Adrenal gland (tissue), 9 donors: ENCODE measurements at regions not wholly inside any gene's neighbourhood (a gene's known extent, or its start where the extent isn't known, plus 50 kb on each side); places are given as distances from the start of the nearest gene placed in this dataset.

Experiments
- DNase-seq, 7 donors: peaks; one replicate each; pipeline ENCODE4 v3.0.0-alpha.2; 2019 to 2020
- H3K27ac ChIP-seq, 5 donors: fragments of 200-600 bp; sonication (generic) in 4 of 5; 1 replicate in 3 of 5; 2 replicates in 2 of 5; pipeline versions ENCODE4 v1.5.1 to v1.8.0; 2016 to 2020; ENCODE audit warnings: mild to moderate bottlenecking in 1 of 5
- H3K27me3 ChIP-seq: fragments of 200-600 bp; 2 replicates; pipeline ENCODE4 v1.8.0; 2021
- H3K36me3 ChIP-seq, 2 donors: fragments of 200-600 bp; replicated peaks in 1 of 2; 1 replicate in 1 of 2; 2 replicates in 1 of 2; pipeline versions ENCODE4 v1.5.1 to v1.8.0; 2018 to 2022
- H3K4me1 ChIP-seq, 2 donors: fragments of 200-600 bp; replicated peaks in 1 of 2; 1 replicate in 1 of 2; 2 replicates in 1 of 2; pipeline versions ENCODE4 v1.5.1 to v1.8.0; 2018 to 2021
- H3K4me3 ChIP-seq, 4 donors: fragments of 200-600 bp; sonication (generic) in 3 of 4; one replicate each; pipeline ENCODE4 v1.5.1; 2016 to 2018
- H3K9me3 ChIP-seq, 3 donors: fragments of 200-600 bp; sonication (generic) in 1 of 3; replicated peaks in 1 of 3; 1 replicate in 2 of 3; 2 replicates in 1 of 3; pipeline versions ENCODE4 v1.5.1 to v1.8.0; 2016 to 2021
- POLR2A ChIP-seq, 2 donors: fragments of 450-650 bp; IDR thresholded peaks; one replicate each; pipeline ENCODE4 v1.6.1; 2017; ENCODE audit warnings: antibody characterized with exemption in 2 of 2, mild to moderate bottlenecking in 2 of 2, moderate library complexity in 1 of 2
- WGBS, 4 donors: extraction: QIAGEN DNeasy Blood & Tissue Kit in 2 of 4; methylation state at CpG; one replicate each; pipeline versions ENCODE4 v1.1.5 to v1.1.7; 2013 to 2017; 5-methylcytosine and 5-hydroxymethylcytosine counted together
- intact Hi-C, 2 donors: fragments of 100-400 bp; cut with DNase I; formaldehyde crosslinking; loops; one replicate each; pipeline versions ENCODE4 v1.14.1 to v1.15.0; 2022 to 2023
- TF ChIP-seq, protein P1 (sequence below), 6 experiments: fragments of 450-650 bp in 4 of 6; fragments of 200-600 bp in 2 of 6; sonication (generic) in 1 of 6; IDR thresholded peaks; 1 replicate in 5 of 6; 2 replicates in 1 of 6; pipeline versions ENCODE4 v1.5.1 to v1.8.0; 2016 to 2021; ENCODE audit warnings: antibody characterized with exemption in 6 of 6, mild to moderate bottlenecking in 2 of 6, moderate library complexity in 1 of 6
- donor health status: healthy with polysubstance abuse.
- donor health status: Bipolar disorder and iron deficiency.
- donor health status: DM: yes; HTN: yes; CAD: no.
- donor health status: DM: no; HTN: no; CAD: no.
- donor health status: DM: no; HTN: no; CAD: no.

DNA sequence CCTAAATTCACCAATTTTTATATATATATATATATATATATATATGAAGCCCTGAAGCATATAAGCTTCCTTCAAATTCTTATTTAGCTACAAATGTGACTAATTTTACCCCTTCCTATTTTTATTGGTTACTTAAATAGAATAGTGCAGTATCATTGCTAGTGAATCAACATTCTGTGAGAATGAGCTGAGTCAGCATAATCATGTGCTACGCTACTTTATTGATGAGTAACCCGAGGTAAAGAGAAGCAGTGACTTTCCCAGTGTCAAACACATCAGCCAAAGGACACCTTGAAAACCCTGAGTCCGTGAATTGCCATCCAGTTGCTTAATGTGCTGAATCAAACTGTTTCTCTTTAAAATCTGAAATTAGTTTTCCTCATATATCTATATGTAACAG is 546.2 kb downstream of the DMRTA1 start:
- intact Hi-C loops: no loop called here
- Histone ChIP-seq H3K27ac (no peak overlapping the region), H3K4me3 (no peak overlapping the region), H3K4me1 (no peaks in the 10 kb centered on the region), H3K36me3 (no peaks in the 10 kb centered on the region), H3K27me3 (no peaks in the 10 kb centered on the region), H3K9me3 (no peaks in the 10 kb centered on the region)
- TF ChIP-seq, protein P1, sequence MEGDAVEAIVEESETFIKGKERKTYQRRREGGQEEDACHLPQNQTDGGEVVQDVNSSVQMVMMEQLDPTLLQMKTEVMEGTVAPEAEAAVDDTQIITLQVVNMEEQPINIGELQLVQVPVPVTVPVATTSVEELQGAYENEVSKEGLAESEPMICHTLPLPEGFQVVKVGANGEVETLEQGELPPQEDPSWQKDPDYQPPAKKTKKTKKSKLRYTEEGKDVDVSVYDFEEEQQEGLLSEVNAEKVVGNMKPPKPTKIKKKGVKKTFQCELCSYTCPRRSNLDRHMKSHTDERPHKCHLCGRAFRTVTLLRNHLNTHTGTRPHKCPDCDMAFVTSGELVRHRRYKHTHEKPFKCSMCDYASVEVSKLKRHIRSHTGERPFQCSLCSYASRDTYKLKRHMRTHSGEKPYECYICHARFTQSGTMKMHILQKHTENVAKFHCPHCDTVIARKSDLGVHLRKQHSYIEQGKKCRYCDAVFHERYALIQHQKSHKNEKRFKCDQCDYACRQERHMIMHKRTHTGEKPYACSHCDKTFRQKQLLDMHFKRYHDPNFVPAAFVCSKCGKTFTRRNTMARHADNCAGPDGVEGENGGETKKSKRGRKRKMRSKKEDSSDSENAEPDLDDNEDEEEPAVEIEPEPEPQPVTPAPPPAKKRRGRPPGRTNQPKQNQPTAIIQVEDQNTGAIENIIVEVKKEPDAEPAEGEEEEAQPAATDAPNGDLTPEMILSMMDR (IDR thresholded peaks at IDR 0.05): no peak
- TF ChIP-seq POLR2A (IDR thresholded peaks at IDR 0.05): no peak
- DNase-seq: no peak
- 52 to 69% (median 61%) methylated on average over 3 of the region's 3 CpGs for WGBS, 4 donors

DNA sequence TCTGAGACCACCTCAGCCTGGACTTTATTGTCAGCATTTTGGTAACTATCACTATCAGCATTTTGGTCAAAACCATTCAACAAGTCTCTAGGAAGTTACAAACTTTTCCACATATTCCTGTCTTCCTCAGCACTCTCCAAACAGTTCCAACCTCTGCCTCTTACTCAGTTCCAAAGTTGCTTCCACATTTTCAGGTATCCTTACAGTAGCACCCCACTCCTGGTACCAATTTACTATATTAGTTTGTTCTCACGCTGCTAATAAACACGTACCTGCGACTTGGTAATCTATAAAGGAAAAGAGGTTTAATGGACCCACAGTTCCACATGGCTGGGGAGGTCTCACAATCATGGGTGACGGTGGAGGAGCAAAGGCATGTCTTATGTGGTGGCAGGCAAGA is 551.3 kb downstream of the DMRTA1 start:
- 75 to 88% (median 83%) methylated on average over 4 of the region's 4 CpGs for WGBS, 4 donors
- Histone ChIP-seq H3K4me3 (no peak overlapping the region), H3K27ac (no peak overlapping the region), H3K4me1 (no peaks in the 10 kb centered on the region), H3K36me3 (no peaks in the 10 kb centered on the region), H3K27me3 (no peaks in the 10 kb centered on the region), H3K9me3 (no peaks in the 10 kb centered on the region)
- intact Hi-C loops: no loop called here
- no peak for DNase-seq
- TF ChIP-seq, protein P1 (IDR thresholded peaks at IDR 0.05): no peak
- TF ChIP-seq POLR2A (IDR thresholded peaks at IDR 0.05): no peak

DNA sequence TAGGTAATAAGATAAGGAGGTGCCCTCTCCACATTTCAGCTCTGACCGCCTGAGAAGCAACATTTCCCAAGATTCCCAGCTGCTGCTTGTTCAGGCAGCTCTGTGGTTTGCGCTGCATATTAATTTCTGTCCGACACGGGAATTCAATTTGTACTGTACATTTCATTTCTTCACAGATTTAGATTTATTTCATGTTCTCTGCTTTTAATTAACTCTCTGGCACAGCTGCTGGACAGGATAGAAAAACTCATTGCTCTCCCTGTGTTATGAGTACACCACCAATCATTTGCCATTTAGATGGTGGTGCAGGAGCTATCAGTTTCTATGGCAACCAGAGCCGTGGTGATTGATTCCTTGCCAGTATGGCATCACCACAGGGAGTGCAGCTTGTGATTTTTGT is 558.5 kb downstream of the DMRTA1 start:
- intact Hi-C loops: no loop called here
- no peaks in the 10 kb centered on the region for H3K36me3 ChIP-seq
- no peaks in the 10 kb centered on the region for H3K4me1 ChIP-seq
- no peaks in the 10 kb centered on the region for H3K9me3 ChIP-seq
- H3K27me3 ChIP-seq: no peaks in the 10 kb centered on the region
- no peak for DNase-seq
- TF ChIP-seq, protein P1 (IDR thresholded peaks at IDR 0.05): no peak
- no peak for TF ChIP-seq POLR2A (IDR thresholded peaks at IDR 0.05)
- no peak overlapping the region for H3K27ac ChIP-seq
- WGBS, 4 donors: 38 to 69% (median 56%) methylated on average over 5 of the region's 5 CpGs
- H3K4me3 ChIP-seq: no peak overlapping the region

DNA sequence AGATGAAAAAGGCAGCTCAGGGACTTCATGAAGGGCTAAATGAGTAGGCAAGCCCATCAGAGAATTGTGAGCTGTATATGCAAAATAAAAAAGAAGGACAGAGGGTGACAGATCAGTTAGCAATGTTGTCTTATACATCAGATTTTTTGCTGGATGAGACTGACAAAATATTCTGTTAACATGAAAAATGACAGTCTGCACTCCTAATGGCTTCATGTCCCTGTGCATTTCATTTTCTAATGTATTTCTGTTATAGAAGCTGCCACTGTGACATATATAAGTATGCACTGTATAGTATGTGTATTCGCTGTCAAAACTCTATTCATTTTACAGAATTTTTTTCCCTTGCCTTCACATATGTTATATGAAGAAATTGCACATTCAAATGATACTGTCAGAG is 559.5 kb downstream of the DMRTA1 start:
- Histone ChIP-seq H3K4me3 (no peak overlapping the region), H3K4me1 (no peaks in the 10 kb centered on the region), H3K27me3 (no peaks in the 10 kb centered on the region), H3K36me3 (no peaks in the 10 kb centered on the region), H3K9me3 (no peaks in the 10 kb centered on the region), H3K27ac (no peak overlapping the region)
- TF ChIP-seq, protein P1 (IDR thresholded peaks at IDR 0.05): no peak
- no peak for TF ChIP-seq POLR2A (IDR thresholded peaks at IDR 0.05)
- 79 to 89% (median 85%) methylated on average over 1 of the region's 1 CpG for WGBS, 4 donors
- intact Hi-C loops: no loop called here
- no peak for DNase-seq
